Type B pancreatic cell (in vitro differentiated cells): ENCODE measurements at regions not wholly inside any gene's neighbourhood (a gene's known extent, or its start where the extent isn't known, plus 50 kb on each side); places are given as distances from the start of the nearest gene placed in this dataset.
"Not testable (repeated sequence)": the region's sequence is repeated elsewhere in the genome, so short reads cannot be mapped to it uniquely, and the experiment has no call there.

ENCODE experiments used
- DNase-seq: peaks from one replicate; pipeline ENCODE4 v3.0.0; 2021; ENCODE audit warnings: mixed read lengths; ENCODE audit not compliant: unreplicated experiment; ENCODE audit errors: extremely low spot score
- H3K27ac Mint-ChIP-seq: 2 replicates; pipeline ENCODE4 v1.8.0; 2021; ENCODE audit warnings: mild to moderate bottlenecking, mixed read lengths
- H3K27me3 Mint-ChIP-seq: 2 replicates; pipeline ENCODE4 v1.8.0; 2021; ENCODE audit warnings: mixed read lengths
- H3K36me3 Mint-ChIP-seq: 2 replicates; pipeline ENCODE4 v1.8.0; 2021; ENCODE audit warnings: mixed read lengths
- H3K4me1 Mint-ChIP-seq: one replicate; pipeline ENCODE4 v1.8.0; 2021; ENCODE audit warnings: mixed read lengths; ENCODE audit not compliant: unreplicated experiment
- H3K4me3 Mint-ChIP-seq: 2 replicates; pipeline ENCODE4 v1.8.0; 2021; ENCODE audit warnings: mild to moderate bottlenecking, mixed read lengths
- H3K9me3 Mint-ChIP-seq: 2 replicates; pipeline ENCODE4 v1.8.0; 2021; ENCODE audit warnings: mixed read lengths
- TF ChIP-seq, protein P1 (sequence below): fragments of 200-600 bp; sonication (generic); conservative IDR thresholded peaks from 2 replicates; pipeline ENCODE4 v1.5.0; 2021; ENCODE audit warnings: antibody characterized with exemption, mild to moderate bottlenecking

GRCh38 chr3:8311321-8311720 is 190.3 kb upstream of the LMCD1 start:
- DNase-seq, result no peak
- no peaks in the 10 kb centered on the region for H3K4me1 Mint-ChIP-seq
- H3K27ac Mint-ChIP-seq, result no peak overlapping the region
- H3K36me3 Mint-ChIP-seq, result no peaks in the 10 kb centered on the region
- TF ChIP-seq, protein P1, sequence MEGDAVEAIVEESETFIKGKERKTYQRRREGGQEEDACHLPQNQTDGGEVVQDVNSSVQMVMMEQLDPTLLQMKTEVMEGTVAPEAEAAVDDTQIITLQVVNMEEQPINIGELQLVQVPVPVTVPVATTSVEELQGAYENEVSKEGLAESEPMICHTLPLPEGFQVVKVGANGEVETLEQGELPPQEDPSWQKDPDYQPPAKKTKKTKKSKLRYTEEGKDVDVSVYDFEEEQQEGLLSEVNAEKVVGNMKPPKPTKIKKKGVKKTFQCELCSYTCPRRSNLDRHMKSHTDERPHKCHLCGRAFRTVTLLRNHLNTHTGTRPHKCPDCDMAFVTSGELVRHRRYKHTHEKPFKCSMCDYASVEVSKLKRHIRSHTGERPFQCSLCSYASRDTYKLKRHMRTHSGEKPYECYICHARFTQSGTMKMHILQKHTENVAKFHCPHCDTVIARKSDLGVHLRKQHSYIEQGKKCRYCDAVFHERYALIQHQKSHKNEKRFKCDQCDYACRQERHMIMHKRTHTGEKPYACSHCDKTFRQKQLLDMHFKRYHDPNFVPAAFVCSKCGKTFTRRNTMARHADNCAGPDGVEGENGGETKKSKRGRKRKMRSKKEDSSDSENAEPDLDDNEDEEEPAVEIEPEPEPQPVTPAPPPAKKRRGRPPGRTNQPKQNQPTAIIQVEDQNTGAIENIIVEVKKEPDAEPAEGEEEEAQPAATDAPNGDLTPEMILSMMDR, result no peak
- H3K4me3 Mint-ChIP-seq, result no peak overlapping the region
- no peaks in the 10 kb centered on the region for H3K27me3 Mint-ChIP-seq
- H3K9me3 Mint-ChIP-seq, result no peaks in the 10 kb centered on the region

DNA sequence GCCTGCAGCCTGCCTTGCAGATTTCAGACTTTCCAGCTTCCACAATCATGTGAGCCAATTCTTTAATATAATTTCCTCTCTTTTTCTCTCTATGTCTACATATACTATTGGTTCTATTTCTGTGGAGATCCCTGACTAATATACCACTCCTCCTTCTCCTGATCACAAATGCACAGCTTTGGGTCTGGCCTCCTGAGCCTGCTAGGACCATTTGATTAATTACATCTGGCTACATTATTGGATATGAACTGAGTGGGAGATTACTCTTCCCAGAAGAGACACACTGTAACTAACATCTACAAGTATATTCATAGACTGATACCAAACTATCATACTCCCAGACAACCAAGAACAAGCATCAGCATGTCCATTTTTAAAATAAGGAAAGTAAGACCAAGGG is 188.9 kb upstream of the LMCD1 start:
- Mint-ChIP-seq H3K4me1 (no peaks in the 10 kb centered on the region), H3K27me3 (no peaks in the 10 kb centered on the region), H3K4me3 (no peak overlapping the region), H3K9me3 (no peaks in the 10 kb centered on the region), H3K36me3 (no peaks in the 10 kb centered on the region), H3K27ac (no peak overlapping the region)
- DNase-seq, result no peak
- TF ChIP-seq, protein P1, result no peak

DNA sequence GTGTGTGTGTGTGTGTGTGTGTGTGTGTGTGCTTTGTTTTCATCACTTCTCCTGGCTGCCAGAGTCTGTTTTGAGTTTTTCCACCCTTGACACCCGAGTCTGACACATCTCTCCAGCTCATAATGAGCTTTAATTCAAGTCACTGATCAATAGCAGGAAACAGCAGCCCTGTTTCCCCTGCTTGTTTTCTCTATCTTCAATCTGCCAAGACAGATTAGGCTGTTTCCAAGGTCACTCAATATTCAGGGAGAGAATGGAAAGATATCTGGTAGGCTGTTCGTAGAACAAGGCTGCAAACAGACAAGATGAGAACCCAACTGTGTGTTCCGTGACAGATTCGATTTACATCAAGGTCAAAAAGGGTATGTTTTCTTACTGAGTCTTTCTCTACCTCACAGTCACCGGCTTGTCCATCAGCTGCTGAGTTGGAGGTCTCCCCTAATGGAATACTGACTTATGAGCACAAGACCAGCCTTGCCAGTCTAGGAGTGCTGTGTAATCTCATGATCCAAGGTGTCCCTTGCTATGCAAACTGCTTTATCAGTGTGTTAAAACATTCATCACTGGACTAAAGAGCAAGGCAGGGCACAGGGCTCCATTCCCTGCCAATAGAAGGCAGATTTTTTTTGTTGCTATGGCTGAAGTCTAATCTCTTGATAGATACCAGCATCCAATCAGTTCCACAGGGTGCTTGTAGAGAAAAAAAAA is 187.9 kb upstream of the LMCD1 start:
- Mint-ChIP-seq H3K27me3 (no peaks in the 10 kb centered on the region), H3K9me3 (no peaks in the 10 kb centered on the region), H3K4me1 (no peaks in the 10 kb centered on the region), H3K36me3 (no peaks in the 10 kb centered on the region), H3K27ac (no peak overlapping the region), H3K4me3 (no peak overlapping the region)
- TF ChIP-seq, protein P1, result no peak
- DNase-seq, result no peak

GRCh38 chr3:8315526-8315925 is 186.1 kb upstream of the LMCD1 start:
- not testable (repeated sequence) for DNase-seq, H3K4me3 Mint-ChIP-seq, H3K9me3 Mint-ChIP-seq, H3K36me3 Mint-ChIP-seq, H3K27me3 Mint-ChIP-seq, H3K27ac Mint-ChIP-seq, H3K4me1 Mint-ChIP-seq

- TF ChIP-seq, protein P1, result no peak
- Mint-ChIP-seq H3K4me1 (no peaks in the 10 kb centered on the region), H3K9me3 (no peaks in the 10 kb centered on the region), H3K4me3 (no peak overlapping the region), H3K27me3 (no peaks in the 10 kb centered on the region), H3K36me3 (no peaks in the 10 kb centered on the region), H3K27ac (no peak overlapping the region)
- no peak for DNase-seq
These were observed 183.7 kb upstream of the LMCD1 start for GRCh38 chr3:8317661-8318649.
